Bronchial epithelial cell (primary cell): ENCODE measurements at regions not wholly inside any gene's neighbourhood (a gene's known extent, or its start where the extent isn't known, plus 50 kb on each side); places are given as distances from the start of the nearest gene placed in this dataset.

Experiments used
- DNase-seq: peaks from one replicate; pipeline ENCODE4 v3.0.0-alpha.2; 2010; ENCODE audit warnings: low read depth
- FAIRE-seq: peaks from 2 replicates; lab custom pipeline; 2011; peaks lifted over from hg19 to GRCh38; lab: Jason Lieb, UNC
- H3K27me3 ChIP-seq: 2 replicates; pipeline ENCODE4 v1.5.1; 2011; ENCODE audit warnings: low read length; ENCODE audit not compliant: control insufficient read depth, insufficient read depth
- H3K36me3 ChIP-seq: 2 replicates; pipeline ENCODE4 v1.5.1; 2011; ENCODE audit warnings: low read length; ENCODE audit not compliant: control insufficient read depth, insufficient read depth
- H3K4me3 ChIP-seq: 2 replicates; pipeline ENCODE4 v1.5.1; 2011; ENCODE audit warnings: mild to moderate bottlenecking, low read depth, low read length, control low read depth
- TF ChIP-seq, protein P1 (sequence below): IDR thresholded peaks from 2 replicates; pipeline ENCODE4 v1.5.1; 2011; ENCODE audit warnings: mild to moderate bottlenecking, moderate library complexity, low read length, control low read depth, inconsistent platforms; ENCODE audit not compliant: insufficient read depth, severe bottlenecking

DNA sequence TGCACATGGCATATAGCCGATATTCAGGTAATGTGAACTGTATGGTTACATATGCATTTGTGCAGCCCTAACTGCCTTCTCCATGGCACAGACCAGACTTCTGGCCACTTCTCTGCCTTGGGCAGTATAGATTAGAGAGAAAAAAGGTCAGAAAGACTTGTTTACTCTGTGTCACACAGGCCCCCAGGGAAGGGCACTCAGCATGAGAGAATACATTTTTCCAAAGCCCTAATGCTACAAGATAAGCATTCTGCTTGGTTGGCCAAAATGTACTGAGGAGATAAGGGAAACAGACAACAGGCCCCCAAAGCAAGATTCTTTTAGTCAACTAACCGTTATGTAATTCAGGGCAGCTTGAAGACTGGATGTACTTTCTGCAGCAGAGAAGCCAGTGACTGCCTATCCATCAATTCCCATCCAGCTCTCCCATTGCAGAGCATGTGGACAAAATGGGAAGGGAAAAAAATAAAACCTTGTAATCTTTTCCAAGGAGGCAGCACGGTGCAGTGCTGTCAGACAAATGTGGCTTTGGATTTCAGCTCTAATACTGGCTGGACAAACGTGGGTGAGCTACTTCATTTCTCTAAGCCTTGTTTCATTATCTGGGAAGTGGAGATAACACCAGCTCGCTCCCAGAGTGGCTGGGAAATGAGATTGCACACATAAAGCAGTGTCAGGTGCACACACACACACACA is 205.9 kb downstream of the NSG2 start:
- Histone ChIP-seq H3K36me3 (no peaks in the 10 kb centered on the region), H3K27me3 (no peaks in the 10 kb centered on the region), H3K4me3 (no peak overlapping the region)
- TF ChIP-seq, protein P1, sequence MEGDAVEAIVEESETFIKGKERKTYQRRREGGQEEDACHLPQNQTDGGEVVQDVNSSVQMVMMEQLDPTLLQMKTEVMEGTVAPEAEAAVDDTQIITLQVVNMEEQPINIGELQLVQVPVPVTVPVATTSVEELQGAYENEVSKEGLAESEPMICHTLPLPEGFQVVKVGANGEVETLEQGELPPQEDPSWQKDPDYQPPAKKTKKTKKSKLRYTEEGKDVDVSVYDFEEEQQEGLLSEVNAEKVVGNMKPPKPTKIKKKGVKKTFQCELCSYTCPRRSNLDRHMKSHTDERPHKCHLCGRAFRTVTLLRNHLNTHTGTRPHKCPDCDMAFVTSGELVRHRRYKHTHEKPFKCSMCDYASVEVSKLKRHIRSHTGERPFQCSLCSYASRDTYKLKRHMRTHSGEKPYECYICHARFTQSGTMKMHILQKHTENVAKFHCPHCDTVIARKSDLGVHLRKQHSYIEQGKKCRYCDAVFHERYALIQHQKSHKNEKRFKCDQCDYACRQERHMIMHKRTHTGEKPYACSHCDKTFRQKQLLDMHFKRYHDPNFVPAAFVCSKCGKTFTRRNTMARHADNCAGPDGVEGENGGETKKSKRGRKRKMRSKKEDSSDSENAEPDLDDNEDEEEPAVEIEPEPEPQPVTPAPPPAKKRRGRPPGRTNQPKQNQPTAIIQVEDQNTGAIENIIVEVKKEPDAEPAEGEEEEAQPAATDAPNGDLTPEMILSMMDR: no peak
- DNase-seq (no peak), FAIRE-seq (no peak)

DNA sequence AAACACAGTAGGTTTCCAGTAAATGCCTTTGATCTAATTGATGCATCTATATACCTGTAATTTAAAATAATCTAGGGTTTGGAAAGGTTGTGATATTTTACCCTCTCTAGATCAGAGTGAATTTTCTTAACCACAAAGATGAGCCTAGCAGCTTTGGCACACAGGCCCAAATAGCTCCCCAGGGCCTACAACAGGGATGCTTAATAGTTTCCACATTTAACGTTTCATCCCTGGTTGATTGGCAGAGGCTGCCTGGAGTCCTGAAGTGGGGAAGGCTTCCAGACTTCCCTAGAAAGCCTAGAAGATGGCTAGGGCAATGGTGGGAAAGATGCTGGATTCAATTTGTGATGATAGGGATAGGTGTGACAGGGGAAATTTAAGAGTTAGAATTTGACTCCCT is 206.6 kb downstream of the NSG2 start:
- Histone ChIP-seq H3K36me3 (no peaks in the 10 kb centered on the region), H3K4me3 (no peak overlapping the region), H3K27me3 (no peaks in the 10 kb centered on the region)
- TF ChIP-seq, protein P1: no peak
- DNase-seq (no peak), FAIRE-seq (no peak)

DNA sequence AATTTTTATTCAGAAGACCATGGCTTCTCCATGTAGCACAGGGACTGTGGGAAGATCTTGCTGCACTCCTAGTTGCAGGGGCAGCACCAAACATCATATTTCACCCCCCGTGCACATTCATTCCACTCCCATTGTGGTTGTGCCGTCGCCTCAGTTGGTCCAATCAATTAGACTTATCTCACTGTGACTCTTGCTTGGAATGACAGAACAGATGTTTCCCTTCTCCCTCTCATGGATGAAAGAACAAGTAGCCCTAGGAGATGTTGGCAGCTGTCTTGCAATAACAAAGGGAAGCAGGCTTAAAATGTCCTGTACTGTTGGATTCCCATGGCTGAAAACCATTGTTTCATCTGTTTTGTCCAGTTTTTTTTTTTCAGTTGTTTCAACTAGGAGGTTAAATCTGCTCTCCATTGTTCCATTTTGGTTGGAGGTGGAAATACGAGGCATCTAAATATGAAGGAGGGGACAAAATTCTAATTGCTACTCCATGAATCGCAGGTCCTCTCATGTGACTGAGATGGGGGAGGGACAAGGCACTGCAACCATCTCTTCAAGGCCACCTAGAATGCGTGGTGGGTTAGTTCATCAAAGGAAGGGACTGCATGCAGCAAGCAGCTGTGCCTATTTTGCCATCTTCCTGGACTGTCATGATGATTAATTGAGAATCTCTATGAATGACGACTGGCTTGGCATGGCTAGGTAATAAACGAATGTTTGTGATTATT is 214.4 kb downstream of the NSG2 start:
- H3K27me3 ChIP-seq: no peaks in the 10 kb centered on the region
- DNase-seq: no peak
- TF ChIP-seq, protein P1: no peak
- FAIRE-seq: no peak
- H3K36me3 ChIP-seq: no peaks in the 10 kb centered on the region
- no peak overlapping the region for H3K4me3 ChIP-seq

DNA sequence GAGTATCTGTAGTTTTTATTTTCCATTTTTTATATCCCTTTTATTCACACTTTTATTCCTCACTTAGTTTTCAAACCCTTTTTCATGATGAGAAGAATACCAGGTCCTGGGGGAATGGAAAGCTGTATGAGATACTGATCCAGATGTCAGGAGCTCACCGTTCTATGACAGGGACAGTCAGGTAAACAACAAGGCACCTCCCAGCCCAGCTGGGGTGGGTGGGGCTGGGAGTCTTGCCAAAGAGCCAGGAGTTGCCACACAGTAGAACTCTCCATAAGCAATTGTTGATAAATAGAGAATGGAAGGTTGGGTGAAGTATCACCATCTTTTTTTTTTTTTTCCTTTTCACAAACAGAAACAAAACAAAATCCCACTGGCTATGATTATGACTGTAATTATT is 225.8 kb downstream of the NSG2 start:
- Histone ChIP-seq H3K4me3 (no peak overlapping the region), H3K36me3 (no peaks in the 10 kb centered on the region), H3K27me3 (no peaks in the 10 kb centered on the region)
- TF ChIP-seq, protein P1: no peak
- no peak for FAIRE-seq
- DNase-seq: no peak

DNA sequence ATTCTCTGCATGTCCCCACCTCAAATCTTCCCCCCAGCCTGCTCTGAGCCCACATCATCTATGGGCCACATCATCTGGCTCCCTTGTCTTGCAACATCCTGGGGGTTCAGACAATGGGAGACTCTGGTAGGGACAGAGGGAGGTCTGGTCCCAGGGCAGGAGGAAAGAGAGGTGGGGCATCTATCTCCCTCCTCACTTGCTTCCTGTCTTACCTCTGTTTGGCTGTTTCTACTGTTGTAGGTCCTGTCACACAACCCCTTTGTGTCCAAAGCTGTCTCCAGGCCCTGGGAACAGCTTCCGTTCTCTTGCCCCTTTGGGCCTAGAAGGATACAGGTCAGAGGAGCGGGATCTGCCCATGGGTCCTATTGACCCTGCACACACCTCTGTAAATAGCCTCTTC is 227.2 kb downstream of the NSG2 start:
- FAIRE-seq: no peak
- Histone ChIP-seq H3K4me3 (no peak overlapping the region), H3K36me3 (no peaks in the 10 kb centered on the region), H3K27me3 (no peaks in the 10 kb centered on the region)
- TF ChIP-seq, protein P1: no peak
- no peak for DNase-seq

DNA sequence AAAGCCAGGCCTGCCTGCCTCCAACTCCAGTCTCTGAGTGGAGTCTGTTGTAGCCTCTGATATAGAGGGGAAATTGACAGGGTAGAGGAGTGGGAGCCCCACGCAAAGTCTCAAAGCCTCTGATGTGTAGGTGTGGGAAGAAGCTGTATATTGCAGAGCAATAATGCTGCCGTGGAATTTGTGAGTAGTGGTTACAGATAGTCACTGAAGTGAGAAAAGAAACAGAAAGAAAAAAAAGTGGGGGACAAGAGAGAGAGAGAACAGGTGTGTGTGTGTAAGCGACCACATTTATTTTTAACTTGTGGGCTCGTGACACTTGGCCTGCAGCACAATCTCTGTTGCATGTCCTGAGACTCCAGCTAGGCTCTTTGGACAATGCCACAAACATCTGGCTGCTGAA is 227.8 kb downstream of the NSG2 start:
- H3K36me3 ChIP-seq: no peaks in the 10 kb centered on the region
- H3K4me3 ChIP-seq: no peak overlapping the region
- H3K27me3 ChIP-seq: no peaks in the 10 kb centered on the region
- TF ChIP-seq, protein P1: no peak
- FAIRE-seq: no peak
- DNase-seq: no peak
